GM12878 (cell line): ENCODE measurements at regions not wholly inside any gene's neighbourhood (a gene's known extent, or its start where the extent isn't known, plus 50 kb on each side); places are given as distances from the start of the nearest gene placed in this dataset.

Experiments
- ATAC-seq: fragments of 200-7000 bp; cut with Tn5 transposase; 3 replicates; pipeline ENCODE4 v1.9.1; 2020; ENCODE audit warnings: mild to moderate bottlenecking, moderate library complexity
- BruUV-seq: library from RNA; stranded (reverse); fragments of 400-500 nt; replicated peaks from 2 replicates; lab custom pipeline; 2021; lab: Mats Ljungman, UMichigan
- CTCF ChIA-PET: fragments of 300-600 bp; sonication (Branson Sonifier 250); formaldehyde crosslinking; extraction: SDS; loops from one replicate; lab custom pipeline; 2021; ENCODE audit warnings: inconsistent platforms; lab: Yijun Ruan, JAX
- POLR2A ChIA-PET: fragments of 350-600 bp; formaldehyde crosslinking; extraction: SDS; loops from one replicate; lab custom pipeline; 2021; ENCODE audit warnings: inconsistent platforms; lab: Charles Lee
- RAD21 ChIA-PET: fragments of 300-600 bp; sonication (Branson Sonifier 250); formaldehyde crosslinking; loops from one replicate; lab custom pipeline; 2023; ENCODE audit warnings: antibody characterized with exemption; ENCODE audit not compliant: unreplicated experiment; lab: Charles Lee
- SMC1A ChIA-PET: fragments of 300-600 bp; sonication (Branson Sonifier 250); formaldehyde crosslinking; loops from one replicate; lab custom pipeline; 2023; ENCODE audit not compliant: unreplicated experiment, uncharacterized antibody; lab: Charles Lee
- DNase-seq: peaks from one replicate; pipeline ENCODE4 v3.0.0-alpha.2; 2011; ENCODE audit warnings: low read depth, low spot score
- FAIRE-seq: peaks from 3 replicates; lab custom pipeline; 2011; peaks lifted over from hg19 to GRCh38; lab: Jason Lieb, UNC
- H2AFZ ChIP-seq: 2 replicates; pipeline ENCODE4 v1.6.0; 2011; ENCODE audit warnings: low read depth, low read length, control low read depth; ENCODE audit not compliant: control insufficient read depth
- H3K27ac ChIP-seq: 2 replicates; pipeline ENCODE4 v1.5.1; 2011; ENCODE audit warnings: control low read depth; ENCODE audit not compliant: control insufficient read depth, insufficient read depth
- H3K27me3 ChIP-seq, 2 experiments: replicated peaks in 1 of 2; 2 replicates each; pipeline versions ENCODE4 v1.6.0 to v1.6.1; 2011; ENCODE audit warnings: low read length in 1 of 2; ENCODE audit not compliant: control insufficient read depth in 2 of 2, insufficient read depth in 2 of 2
- H3K36me3 ChIP-seq, 2 experiments: 2 replicates each; pipeline ENCODE4 v1.5.1; 2011; ENCODE audit warnings: low read length in 1 of 2; ENCODE audit not compliant: control insufficient read depth in 2 of 2, insufficient read depth in 2 of 2
- H3K4me1 ChIP-seq: 2 replicates; pipeline ENCODE4 v1.6.1; 2011; ENCODE audit warnings: mild to moderate bottlenecking, low read length, moderate library complexity, mixed read lengths; ENCODE audit not compliant: control insufficient read depth, insufficient read depth
- H3K4me2 ChIP-seq: 2 replicates; pipeline ENCODE4 v1.6.0; 2011; ENCODE audit warnings: control low read depth; ENCODE audit not compliant: control insufficient read depth, insufficient read depth
- H3K4me3 ChIP-seq: fragments of 200-600 bp; sonication (generic); 2 replicates; pipeline ENCODE4 v1.5.1; 2016
- H3K79me2 ChIP-seq: 2 replicates; pipeline ENCODE4 v1.6.0; 2011; ENCODE audit warnings: low read length; ENCODE audit not compliant: control insufficient read depth, insufficient read depth
- H3K9ac ChIP-seq: 2 replicates; pipeline ENCODE4 v1.8.0; 2011; ENCODE audit warnings: low read length, control low read depth, mixed read lengths; ENCODE audit not compliant: control insufficient read depth, insufficient read depth
- H3K9me3 ChIP-seq: replicated peaks from 3 replicates; pipeline ENCODE4 v1.5.1; 2011; ENCODE audit warnings: mild to moderate bottlenecking, low read length; ENCODE audit not compliant: control insufficient read depth, insufficient read depth
- H4K20me1 ChIP-seq: 2 replicates; pipeline ENCODE4 v1.6.0; 2011; ENCODE audit not compliant: control insufficient read depth, insufficient read depth
- CBX5 ChIP-seq: sonication (generic); IDR thresholded peaks from 2 replicates; pipeline ENCODE4 v1.6.1; 2016; ENCODE audit warnings: low read depth, moderate library complexity, mild to moderate bottlenecking, inconsistent platforms
- HSF1 ChIP-seq: fragments of 150-350 bp; IDR thresholded peaks from 2 replicates; pipeline ENCODE4 v1.6.1; 2014; ENCODE audit warnings: mild to moderate bottlenecking, low read depth, low read length
- RELB ChIP-seq: fragments of 450-650 bp; IDR thresholded peaks from 2 replicates; pipeline ENCODE4 v1.6.1; 2017; ENCODE audit warnings: low read depth, mild to moderate bottlenecking, moderate library complexity
- TBL1XR1 ChIP-seq: IDR thresholded peaks from 2 replicates; pipeline ENCODE4 v1.6.1; 2012; ENCODE audit warnings: low read depth, low read length, improper control_type of control experiment
- in situ Hi-C: fragments of 300-500 bp; cut with MboI; formaldehyde crosslinking; loops from 9 replicates; pipeline ENCODE4 v1.14.3; 2018; ENCODE audit warnings: mixed read lengths
- intact Hi-C: fragments of 100-400 bp; cut with micrococcal nuclease; formaldehyde crosslinking; loops from one replicate; pipeline ENCODE4 v1.14.2; 2022; ENCODE audit not compliant: unreplicated experiment

GRCh38 chr4:163732473-163732872, 238.0 kb downstream of the TMA16 start:
- DNase-seq (no peak), FAIRE-seq (no peak), ATAC-seq (no peak)
- SMC1A ChIA-PET: interaction anchor here (1.4 kb wide), 1 partner anchor 11 kb away, joined by 5 read pairs; no protein-coding TSS in a partner anchor
- Histone ChIP-seq H3K36me3 (no peaks in the 10 kb centered on the region), H3K27ac (no peak overlapping the region), H4K20me1 (no peaks in the 10 kb centered on the region), H3K9me3 (no peaks in the 10 kb centered on the region), H3K4me2 (no peak overlapping the region), H3K4me3 (no peak overlapping the region), H3K9ac (no peak overlapping the region), H3K79me2 (no peaks in the 10 kb centered on the region), H3K4me1 (no peaks in the 10 kb centered on the region), H2AFZ (no peak overlapping the region), H3K27me3 (no peaks in the 10 kb centered on the region)
- no TSS peak for BruUV-seq
- no peak for TF ChIP-seq TBL1XR1
- no peak for TF ChIP-seq RELB
- no peak for TF ChIP-seq HSF1
- peak; percentile 97; the same call in 1 of the 2 replicates for TF ChIP-seq CBX5
- intact Hi-C loops: no loop called here
- in situ Hi-C loops: no loop called here
- POLR2A ChIA-PET: no interaction called here
- CTCF ChIA-PET: interaction anchor here (0.7 to 1.9 kb wide), 3 partner anchors 11 to 176 kb away, joined by 3 to 4 read pairs (median 4); no protein-coding TSS in a partner anchor
- RAD21 ChIA-PET: no interaction called here
